MG63 (cell line): ENCODE measurements at regions not wholly inside any gene's neighbourhood (a gene's known extent, or its start where the extent isn't known, plus 50 kb on each side); places are given as distances from the start of the nearest gene placed in this dataset.

ENCODE experiments used
- DNase-seq: peaks from one replicate; pipeline ENCODE4 v3.0.0-alpha.2; 2020
- H3K27me3 ChIP-seq: fragments of 250-450 bp; sonication (Bioruptor Pico); 2 replicates; pipeline ENCODE4 v1.5.1; 2020; ENCODE audit warnings: mild to moderate bottlenecking, moderate library complexity
- H3K36me3 ChIP-seq: fragments of 250-450 bp; sonication (Bioruptor Pico); 2 replicates; pipeline ENCODE4 v1.5.1; 2020; ENCODE audit warnings: mild to moderate bottlenecking, moderate library complexity
- H3K4me3 ChIP-seq: fragments of 250-450 bp; sonication (Bioruptor Pico); 2 replicates; pipeline ENCODE4 v1.5.1; 2020; ENCODE audit warnings: mild to moderate bottlenecking, moderate library complexity
- H3K9me3 ChIP-seq: fragments of 250-450 bp; sonication (Bioruptor Pico); 2 replicates; pipeline ENCODE4 v1.5.1; 2020; ENCODE audit warnings: mild to moderate bottlenecking, moderate library complexity

DNA sequence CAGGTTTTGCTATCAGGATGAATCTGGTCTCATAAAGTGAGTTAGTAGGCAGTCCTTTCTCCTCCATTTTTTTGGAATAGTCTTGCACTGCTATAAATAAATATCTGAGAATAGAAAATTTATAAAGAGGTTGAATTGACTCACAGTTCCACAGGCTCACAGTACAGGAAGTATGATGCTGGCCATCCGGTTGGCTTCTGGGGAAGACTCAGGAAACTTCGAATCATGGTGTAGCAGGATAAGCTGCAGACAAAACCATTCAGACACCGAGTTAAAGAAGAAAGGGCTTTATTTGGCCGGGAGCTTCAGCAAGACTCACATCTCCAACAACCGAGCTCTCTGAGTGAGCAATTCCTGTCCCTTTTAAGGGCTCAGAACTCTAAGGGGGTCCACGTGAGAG lies 348.2 kb downstream of the KCTD8 start:
- H3K9me3 ChIP-seq: no peaks in the 10 kb centered on the region; the same call in 1 of the 2 replicates
- DNase-seq: no peak
- no peak overlapping the region for H3K4me3 ChIP-seq
- H3K36me3 ChIP-seq: no peaks in the 10 kb centered on the region
- H3K27me3 ChIP-seq: no peaks in the 10 kb centered on the region

DNA sequence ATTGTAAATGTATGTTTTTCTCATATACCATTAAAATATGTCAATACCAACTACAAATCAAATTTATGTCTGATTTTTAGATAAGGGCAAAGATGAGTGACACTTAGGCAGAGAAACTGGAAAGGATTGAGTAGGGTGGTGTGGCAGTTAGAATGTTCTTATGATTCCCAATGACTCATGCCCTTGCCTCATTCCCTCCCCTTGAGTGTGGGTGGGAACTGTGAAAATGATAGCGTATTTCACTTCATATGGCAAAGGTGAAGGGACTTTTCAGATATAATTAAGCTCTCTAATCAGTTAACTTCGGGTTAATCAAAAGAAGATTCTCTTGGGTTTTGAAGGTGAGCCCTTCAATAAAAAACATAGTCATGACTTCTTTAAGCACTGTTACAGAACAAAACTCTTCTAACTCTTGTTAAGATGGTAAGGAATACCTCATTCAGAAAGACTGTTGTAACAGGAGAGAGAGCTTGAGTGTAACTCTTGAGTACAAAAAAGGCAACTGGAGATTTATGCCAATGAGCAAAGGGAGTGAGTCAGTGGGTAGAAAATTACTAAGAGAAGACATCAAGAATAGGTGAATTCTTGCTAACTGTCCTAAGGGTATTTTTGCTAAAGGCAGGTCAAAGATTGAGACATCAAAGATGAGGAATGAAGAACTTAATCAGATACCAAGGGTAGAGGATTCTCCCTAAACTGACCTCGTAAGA lies 329.5 kb downstream of the KCTD8 start:
- no peak overlapping the region for H3K4me3 ChIP-seq
- no peaks in the 10 kb centered on the region for H3K36me3 ChIP-seq
- no peak for DNase-seq
- H3K9me3 ChIP-seq: no peaks in the 10 kb centered on the region
- H3K27me3 ChIP-seq: no peaks in the 10 kb centered on the region

DNA sequence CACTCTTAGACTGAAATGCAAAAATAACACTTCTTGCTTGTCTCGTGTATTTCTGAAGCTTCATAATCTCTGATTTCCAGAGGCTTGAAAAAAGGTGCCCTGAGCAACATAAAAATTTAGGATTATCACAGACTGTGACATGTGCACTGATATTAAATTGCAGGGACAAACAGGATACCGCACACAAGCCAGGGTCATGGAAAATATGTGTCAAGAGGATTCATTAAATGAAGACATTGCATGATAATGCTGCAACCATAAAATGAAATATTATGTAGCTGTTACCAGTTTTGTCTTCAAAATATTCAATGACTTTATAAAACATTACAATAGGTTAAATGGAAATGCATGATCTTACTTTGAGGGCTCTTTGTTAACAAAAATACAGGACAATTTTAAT lies 328.0 kb downstream of the KCTD8 start:
- Histone ChIP-seq H3K4me3 (no peak overlapping the region), H3K27me3 (no peaks in the 10 kb centered on the region)

DNA sequence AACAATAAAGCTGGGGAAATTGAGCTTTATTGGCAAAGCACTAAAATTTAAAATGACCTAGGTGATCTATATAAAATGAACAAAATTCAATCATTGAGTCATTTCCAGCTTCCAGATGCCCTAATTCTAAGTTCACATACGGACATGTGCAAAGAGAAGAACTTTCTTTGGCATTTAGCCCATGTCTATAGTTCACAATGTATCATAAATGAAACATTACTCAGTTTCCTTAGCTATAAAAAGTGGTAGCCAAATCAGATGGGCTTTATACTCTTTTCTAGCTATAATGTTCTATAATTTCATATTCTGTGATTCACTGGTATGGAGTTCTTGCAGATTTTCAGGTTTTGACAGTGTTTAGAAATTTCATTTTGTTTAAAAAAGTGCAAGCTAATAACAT lies 327.4 kb downstream of the KCTD8 start:
- no peaks in the 10 kb centered on the region for H3K27me3 ChIP-seq
- no peak for DNase-seq
- no peak overlapping the region for H3K4me3 ChIP-seq
- H3K9me3 ChIP-seq: no peaks in the 10 kb centered on the region
- no peaks in the 10 kb centered on the region for H3K36me3 ChIP-seq

More for the DNA sequence above, 328.0 kb downstream of the KCTD8 start:
- H3K9me3 ChIP-seq: no peaks in the 10 kb centered on the region
- DNase-seq: no peak
- no peaks in the 10 kb centered on the region for H3K36me3 ChIP-seq
